GM12892 (cell line): ENCODE measurements at regions not wholly inside any gene's neighbourhood (a gene's known extent, or its start where the extent isn't known, plus 50 kb on each side); places are given as distances from the start of the nearest gene placed in this dataset.

ENCODE experiments used
- POLR2AphosphoS5 ChIP-seq: IDR thresholded peaks from 2 replicates; pipeline ENCODE4 v1.6.1; 2011; ENCODE audit warnings: low read depth, low read length, control low read depth
- TAF1 ChIP-seq: IDR thresholded peaks from 2 replicates; pipeline ENCODE4 v1.6.1; 2011; ENCODE audit warnings: low read depth, mild to moderate bottlenecking, control low read depth, low read length, borderline replicate concordance

DNA sequence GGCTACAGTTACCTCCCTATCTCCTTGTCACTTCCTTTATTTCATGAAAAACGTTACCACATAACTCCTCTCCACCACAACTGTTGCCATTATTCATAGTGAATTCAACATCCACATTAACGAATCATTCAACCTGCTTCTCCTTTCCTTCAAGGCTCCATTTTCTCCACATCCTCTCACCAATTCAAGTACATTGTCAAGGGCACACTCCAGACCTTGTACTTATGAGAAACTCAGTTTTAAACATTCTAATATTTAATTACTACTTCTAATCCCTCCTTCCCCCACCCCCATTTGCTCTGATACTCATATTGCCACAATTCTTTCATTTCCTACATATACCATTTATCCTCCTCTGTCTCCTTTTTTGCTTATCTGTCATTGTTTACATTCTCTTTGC, 871.2 kb downstream of the TUSC7 start:
- no peak for TF ChIP-seq POLR2AphosphoS5
- TF ChIP-seq TAF1, result no peak
